ENCODE measurements at regions not wholly inside any gene's neighbourhood (a gene's known extent, or its start where the extent isn't known, plus 50 kb on each side); places are given as distances from the start of the nearest gene placed in this dataset.

DNA sequence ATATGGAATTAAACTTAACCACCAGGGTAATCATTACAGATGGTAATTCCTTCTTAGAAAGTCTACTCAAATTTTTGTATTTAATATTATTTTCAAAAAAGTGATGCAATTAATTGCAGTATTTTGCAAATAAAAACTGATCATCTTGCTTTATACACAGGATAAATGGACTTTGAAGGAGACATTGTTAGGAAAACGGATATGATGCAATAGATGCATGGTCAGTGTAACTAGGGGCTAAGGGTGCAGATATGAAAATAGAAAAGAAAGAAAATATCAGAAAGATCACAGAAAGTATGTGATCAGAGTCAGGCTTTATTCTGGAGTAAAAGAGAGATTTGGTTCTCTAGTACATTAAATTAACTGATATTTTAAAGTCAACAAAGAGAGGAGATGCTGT, 401.7 kb downstream of the TLL1 start:
- DNase-seq = no peak

DNA sequence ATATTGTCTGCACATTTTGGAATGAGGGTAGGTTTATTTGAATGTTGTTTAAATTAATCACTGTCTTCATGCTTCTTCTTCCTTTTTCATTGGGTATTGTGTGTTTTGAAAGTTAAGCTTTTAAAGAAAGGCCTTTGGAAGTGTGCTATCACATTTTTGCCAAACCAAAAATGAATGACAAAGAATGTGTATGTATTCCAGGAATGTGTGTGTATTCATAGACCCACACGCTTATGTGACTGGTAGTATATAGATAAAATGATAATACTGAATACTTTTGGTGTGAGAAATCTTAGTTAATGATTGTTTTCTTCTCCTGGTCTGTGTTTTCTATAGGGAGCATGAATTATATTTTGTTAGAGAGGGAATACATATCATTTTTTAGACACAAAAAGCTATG, 404.4 kb downstream of the TLL1 start:
- no peak for DNase-seq

DNA sequence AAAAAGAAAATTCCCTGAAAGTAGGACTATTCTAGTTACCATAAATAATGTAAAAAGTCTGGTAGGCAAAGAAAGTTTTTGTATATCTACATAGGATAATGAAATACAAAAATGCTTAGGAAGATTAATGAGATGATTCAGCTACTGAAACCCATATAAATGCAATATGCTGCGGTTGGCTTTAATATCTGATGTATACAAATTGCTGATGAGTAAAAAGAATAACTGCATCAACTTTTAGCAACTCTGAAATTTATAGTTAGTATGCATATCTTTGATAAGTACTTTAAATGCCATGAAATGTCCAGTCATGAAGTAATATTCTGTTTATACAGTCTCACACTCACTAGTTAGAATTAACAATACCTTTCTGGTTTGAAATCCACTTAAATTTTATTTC, 404.8 kb downstream of the TLL1 start:
- DNase-seq = no peak

DNA sequence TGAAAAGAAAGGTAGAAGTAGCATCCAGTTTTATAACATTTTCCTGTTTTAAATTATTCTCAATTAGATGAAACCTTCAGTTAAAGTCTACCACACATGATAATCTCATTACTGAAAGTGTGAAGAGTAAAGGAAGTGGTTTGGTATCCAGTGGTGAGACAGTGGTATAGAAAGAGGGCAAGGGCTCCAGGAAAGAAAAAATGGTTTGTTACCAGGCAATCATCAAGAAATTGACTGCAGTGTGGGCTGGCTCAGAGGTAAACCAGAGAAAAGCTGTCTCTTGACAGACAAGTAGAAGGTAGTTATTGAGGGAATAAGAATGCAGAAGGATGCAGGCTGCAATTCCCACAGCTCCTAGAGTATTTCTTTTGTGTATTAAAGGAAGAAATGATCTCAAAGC, 406.2 kb downstream of the TLL1 start:
- no peak for DNase-seq

DNA sequence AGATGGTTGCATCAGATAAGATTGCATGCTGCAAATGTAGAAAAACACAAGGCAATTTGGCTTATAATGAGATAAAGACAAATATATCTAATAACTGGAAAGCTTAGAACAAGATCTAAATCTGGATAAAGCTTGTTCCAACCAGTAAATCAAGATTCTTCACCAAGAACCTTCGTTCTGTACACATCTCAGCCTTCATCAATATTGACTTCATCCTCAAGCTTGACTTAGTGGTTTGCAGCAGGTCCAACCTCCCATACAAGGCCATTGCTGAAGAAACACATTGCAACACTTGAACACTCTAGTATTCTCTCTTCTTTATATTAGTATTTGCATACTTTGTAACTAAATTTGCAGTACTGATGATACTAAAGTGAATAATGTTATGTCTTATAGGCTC, 407.6 kb downstream of the TLL1 start:
- no peak for DNase-seq

DNA sequence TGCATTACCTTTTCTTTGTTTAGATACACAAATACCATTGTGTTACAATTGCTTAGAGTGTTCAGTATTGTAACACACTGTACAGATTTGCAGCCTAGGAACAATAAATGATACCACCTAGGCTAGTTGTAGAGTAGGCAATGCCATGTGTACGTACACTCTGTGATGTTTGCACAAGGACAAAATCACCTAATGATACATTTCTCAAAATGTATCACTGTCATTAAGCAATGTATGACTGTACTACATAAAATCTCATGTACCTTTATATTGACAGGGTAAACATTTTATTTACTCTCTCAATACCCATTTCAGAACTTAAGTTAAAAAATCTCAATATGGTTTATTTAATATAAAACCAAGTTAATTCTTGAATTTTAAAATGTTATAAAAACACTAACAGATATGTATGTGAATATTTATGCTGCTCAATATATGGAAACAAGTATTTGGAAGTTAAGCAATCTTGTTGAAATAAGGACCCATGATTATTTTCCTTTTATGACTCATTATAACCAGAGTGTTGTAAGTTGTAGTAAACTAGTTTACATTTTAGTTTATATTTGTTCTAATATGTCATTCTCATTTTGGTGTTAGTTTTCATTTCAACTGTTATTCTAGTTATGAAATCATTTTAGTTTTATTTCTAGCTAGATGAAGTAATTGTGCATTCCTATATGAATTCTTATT, 409.2 kb downstream of the TLL1 start:
- no peak for DNase-seq

DNA sequence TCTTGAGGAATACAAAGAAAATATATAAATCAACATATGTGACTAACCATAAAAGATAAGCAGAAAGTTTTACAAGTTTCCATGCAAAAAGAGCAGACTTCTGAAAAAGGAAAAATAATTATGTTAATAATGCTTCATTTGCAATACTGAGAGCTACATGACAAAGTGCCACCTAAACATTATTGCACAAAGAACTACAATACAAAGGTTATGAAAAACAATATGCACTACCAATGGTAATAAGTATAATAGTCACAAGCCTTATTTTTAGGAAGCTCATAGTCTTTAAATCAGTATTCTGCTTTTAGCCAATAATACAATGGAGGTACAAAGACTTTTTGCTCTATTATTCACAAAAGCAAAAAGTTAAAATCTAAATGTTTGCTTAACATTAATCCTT, 411.2 kb downstream of the TLL1 start:
- DNase-seq = no peak

DNA sequence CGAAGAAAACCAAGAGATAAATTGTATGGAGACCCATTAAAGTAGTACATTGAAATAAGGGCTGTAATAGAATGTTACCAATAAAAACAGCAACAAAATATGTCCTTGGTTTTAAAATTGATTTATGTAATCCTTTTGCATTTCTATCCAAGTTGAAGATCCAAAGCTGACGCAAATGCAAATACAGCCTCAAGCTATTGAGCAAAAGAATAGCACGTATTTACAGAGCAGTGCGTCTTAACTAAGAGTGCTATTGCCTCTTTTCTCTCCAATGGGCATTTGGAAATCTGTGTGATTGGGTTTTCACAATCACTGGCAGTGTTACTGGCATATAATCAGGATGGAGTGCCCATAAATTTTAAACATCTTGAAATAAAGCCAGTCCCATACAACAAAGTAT, 417.4 kb downstream of the TLL1 start:
- no peak for DNase-seq

DNA sequence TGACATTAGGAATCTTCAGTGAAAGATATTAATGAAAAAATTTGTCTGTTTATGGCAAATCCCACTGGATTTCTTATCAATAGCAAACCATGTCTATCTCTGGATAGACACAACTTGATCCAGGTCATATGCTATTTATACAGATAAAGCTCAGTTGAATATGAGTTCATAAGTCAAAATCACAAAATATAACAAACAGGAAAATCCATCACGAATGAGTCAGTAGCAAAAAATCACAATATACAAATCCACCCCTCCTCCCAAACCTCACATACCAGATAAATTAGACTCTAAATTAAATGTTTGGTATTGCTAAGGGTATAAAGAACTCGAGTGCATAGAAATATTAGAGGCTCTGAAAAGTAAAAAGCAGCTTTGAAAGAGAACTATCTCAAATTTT, 420.5 kb downstream of the TLL1 start:
- no peak for DNase-seq

DNA sequence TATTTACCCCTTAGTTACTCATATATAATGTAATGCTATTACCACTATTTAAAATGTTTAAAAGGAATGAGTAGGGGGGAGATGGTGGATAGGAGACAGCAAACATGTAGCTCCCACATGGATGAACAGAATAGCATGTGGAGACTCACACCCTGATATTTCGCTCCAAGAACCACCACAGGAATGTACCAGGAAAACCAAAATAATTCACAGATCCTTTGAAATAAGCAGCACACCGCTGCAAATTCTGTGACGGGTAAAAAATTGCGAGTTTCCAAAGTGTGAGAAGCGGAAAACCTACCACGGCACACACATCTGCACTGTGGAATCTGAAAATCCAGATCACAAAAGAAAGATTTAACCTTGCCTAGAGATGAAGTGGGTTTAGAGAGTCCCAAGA, 428.2 kb downstream of the TLL1 start:
- DNase-seq = no peak

DNA sequence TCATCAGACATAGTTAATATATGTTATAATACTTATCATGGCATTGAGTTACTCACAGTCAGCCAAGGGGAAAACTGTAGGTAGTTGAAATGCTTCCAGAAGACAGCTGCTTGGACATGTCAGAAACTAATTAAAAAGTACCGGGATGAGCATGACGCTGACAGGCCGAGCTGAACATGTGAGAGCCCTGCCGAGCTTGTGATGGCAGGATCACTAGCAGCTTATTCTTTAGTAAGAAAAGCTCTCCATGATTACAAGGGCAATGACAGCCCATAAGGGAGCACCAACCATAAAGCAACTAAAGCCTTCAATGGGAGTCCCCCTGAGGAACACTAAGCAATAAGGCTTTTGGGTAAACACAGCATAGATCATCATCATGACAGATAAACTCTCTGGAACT, 435.6 kb downstream of the TLL1 start:
- DNase-seq = no peak

DNA sequence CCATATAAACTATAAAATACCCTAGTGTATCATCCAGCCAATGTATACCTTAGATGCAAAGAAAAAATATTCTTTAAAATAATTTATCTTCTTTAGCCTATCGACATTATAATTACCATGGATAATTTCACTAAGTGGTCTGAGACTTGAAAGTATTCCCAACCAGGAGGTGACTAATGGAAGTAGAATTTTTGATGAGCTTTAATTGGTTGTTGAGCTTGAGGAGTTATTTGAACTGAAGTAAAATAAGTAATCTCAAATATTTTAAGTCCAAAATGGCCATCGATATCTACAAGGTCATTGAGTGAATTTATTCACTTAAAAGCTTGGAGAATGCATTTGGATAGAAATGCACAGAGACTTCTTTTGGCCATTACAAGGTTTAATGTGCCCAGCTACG, 436.2 kb downstream of the TLL1 start:
- DNase-seq = no peak

DNA sequence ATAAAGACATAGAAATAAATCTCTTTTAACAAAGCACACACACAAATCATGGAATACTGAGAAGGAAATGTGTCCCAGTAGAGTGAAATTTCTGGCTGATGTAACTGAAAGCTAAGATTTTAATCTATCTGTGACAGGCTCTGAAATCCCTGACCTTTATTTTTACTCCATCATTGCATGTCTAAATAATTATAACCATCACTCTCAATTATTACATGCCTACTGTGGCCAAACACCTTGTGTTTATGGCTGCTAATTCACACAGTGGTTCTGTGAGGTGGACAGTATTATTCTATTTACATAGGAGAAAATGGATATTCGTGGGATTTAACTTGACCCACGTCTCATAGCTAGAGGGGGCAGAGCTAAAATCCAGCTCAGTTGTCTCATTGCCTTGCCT, 438.1 kb downstream of the TLL1 start:
- DNase-seq = no peak

DNA sequence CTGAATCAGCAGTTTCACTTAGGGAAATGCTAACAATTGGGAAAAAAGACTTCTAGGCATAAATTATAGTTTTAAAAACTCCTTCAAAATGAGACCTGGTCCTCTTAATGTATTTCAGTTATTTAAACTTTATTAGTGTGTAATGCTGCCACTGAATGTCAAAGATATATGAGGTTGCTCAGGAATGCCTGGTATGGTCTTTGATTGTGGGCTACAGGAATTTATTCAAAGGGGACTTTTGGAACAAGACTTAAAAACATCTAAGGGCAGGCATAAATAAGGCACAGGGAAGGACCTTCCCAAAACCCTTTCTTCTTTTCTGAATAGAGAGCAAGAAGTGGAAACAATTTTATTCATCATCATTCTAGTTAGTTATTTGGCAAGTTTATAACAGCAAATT, 439.1 kb downstream of the TLL1 start:
- no peak for DNase-seq

DNA sequence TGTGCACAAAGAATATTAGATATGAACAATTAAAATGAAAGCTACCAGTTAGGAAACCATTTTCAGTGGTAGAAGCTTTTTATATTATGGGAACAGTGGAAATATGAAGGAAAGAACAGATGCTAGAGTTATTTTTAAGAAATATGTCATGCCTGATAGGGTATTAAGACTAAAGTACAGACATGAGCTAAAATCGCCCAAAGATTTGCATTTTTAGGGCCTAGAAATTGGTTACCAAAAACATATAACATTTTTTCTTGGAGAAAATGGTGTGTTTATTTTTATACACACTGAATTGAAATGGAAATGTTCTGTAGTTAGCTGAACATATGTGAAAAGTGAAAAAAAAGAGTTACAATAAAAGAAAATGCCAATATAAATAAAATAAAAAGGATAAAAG, 441.9 kb downstream of the TLL1 start:
- no peak for DNase-seq

DNA sequence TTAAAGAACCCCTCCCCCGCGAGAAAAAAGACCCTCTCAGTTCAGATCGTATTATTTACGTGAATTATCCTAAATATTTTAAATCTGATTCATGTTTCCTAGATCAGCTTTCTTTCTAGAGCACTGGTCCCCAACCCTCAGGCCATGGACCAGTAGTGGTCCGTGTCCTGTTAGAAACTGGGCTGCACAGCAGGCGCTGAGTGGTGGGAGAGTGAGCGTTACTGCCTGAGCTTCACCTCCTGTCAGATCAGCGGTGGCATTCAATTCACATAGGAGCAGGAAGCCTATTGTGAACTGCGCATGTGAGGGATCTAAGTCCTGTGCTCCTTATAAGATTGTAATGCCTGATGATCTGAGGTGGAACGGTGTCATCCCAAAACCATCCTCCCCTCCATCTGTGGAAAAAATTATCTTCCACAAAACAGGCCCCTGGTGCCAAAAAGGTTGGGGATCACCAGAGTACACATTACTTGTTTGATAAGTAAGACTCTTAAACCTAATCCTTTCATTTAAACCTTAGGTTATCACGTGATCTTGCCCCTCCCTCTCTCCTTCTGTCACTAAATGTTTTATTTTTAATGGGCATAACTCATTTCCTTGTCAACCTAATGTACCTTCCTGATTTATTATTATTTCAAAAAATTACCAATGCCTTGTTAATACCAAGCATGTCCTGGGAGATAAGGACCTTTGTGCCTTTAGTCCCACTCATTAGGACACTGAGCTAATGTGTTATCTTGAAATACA, 442.9 kb downstream of the TLL1 start:
- no peak for DNase-seq

DNA sequence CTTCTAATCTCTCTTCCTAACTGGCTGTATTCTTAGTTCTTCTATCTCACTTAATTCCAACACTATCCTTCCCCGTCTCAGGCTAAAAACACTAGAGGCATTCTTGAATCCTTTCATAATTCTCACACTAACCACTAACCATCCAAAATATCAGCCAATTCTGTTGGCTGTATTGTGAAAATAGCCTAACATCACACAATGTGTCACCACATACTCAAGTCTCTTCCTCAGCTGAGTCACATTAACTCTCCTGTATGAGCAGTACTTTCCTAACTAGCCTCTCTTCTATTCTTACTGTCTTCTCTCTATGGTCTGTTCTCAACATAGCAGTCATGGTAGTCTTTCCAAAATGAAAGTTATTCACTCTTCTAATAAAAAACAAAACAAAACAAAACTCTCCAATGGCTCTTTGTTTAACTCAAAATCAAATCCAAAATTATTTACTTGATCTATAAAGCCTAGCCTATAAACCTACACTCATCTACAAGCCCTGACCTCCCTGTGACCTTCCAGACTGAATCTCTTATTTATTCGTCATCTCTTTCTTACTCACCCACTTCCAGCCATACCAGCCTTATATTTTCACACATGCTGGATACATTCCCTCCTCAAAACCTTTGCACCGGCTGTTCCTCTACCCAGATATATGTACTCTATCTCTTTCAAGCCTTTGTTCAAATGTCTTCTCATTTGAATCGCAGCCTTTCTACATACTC, 445.9 kb downstream of the TLL1 start:
- DNase-seq = no peak

DNA sequence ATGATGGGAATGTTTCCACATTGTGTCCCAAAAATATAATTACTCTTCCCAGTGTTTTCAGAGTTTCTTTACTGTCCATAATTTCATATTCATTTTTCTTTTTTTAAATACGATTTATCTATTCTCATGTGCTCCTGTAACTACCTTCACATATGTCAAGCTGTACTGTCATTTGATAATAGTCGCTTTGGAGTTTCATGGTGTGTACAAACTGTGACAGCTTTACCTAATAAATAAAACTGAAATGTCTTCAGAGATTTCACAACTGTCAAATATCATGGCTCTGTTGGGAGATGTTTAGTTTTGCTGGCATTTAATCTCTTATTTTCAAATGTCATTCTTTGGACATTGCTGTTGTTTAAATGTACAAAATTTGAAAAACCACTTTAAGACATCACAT, 450.2 kb downstream of the TLL1 start:
- DNase-seq = no peak

DNA sequence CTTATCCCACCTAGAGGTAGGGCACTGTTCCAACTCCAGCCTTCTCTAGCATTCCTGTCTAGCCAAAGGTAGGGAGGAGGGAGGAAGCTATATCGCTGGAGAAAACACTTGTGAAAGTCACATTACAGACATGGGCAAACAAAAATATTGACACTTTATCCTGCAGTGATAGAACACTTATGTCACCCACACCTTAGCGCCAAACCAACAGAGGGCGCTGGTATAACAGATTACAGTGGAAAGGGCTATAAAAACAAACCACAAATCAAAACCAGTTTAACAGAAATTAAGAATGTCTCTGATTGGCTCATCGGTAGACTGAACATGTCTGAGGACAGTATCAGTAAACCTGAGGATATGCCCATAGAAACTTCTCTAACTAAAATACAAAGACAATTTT, 451.3 kb downstream of the TLL1 start:
- no peak for DNase-seq

DNA sequence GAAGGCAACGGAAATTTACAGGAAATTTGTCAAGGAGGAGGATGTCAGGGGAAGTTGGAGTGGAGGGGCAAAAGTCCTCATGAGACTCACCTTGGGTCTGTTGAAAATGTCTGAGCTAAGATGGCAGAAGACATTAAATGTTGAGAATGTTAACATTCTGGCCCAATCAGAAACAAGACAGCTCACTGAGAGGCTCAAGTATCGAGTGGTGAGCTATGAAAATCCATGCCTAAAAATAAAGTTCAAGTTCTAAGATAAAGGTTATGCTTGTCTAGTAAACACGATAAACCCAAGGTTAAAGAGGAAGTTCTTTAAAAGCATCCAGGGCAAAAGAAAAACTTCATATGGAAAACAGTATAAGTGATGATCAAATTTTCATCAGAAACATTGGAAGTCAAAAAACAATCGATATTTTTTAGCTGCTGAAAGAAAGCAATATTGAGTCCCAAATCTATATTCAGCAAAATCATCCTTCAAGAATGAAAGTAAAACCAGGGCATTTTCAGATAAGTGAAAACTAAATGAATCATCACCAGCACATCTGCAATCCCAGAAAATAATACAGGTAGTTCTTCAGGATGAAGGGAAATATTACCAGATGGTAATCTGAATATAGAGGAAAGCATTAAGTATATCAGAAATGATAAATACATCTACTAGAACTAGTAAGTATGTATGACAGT, 462.4 kb downstream of the TLL1 start:
- DNase-seq = no peak

DNA sequence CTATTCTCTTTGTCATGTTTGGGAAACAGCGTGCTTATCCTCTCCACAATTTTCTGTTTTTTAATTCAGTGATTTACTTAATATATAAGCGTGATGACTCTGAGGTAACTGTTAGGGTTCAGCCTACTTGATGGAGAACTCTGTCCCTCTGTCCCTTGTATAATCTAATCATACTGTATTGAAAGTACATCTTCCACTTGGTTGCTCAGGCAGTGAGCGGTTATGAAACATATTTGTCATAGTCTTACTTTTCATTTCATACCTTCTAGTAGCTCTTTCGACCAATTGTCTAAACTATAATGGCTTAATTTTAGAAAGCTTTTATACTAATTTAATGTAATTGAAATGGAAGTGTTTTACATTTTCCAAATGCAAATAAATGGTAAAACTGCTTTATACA, 469.0 kb downstream of the TLL1 start:
- no peak for DNase-seq

DNA sequence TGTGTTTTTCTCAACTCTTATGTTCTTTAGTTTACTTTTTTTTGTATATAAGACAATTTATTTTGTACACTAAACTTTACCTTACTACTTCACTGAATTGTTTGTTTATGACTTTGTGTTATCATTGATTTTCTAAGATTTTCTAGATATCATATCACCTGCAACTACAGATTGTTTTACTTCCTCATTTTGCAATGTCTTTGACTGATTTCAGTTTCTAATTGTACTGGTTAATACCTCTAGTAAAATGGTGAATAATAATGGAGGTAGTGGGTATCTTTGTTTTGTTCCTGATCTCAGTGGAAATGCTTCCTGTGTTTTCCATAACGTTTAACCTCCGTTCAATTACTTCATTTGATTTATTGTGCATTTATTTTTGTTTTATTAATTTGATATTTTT, 490.2 kb downstream of the TLL1 start:
- DNase-seq = no peak

DNA sequence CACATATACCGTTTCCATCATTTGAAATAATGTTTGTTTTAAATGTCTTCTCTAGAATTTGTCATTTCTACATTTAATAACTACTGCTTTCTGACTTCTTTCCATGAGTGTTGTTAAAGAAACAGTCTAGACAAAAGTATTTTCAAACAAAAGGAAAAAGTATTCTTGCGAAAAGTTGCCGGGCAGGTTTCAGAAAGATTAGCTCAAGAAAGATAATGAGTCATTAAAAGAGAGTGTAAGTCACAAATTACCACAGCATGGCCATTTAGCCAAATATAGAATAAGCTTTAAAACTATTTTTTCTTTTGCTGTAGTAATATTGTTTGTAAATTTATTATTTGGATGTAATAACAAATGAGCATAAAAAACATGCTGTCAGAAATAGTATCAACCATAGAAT, 493.0 kb downstream of the TLL1 start:
- DNase-seq = no peak

DNA sequence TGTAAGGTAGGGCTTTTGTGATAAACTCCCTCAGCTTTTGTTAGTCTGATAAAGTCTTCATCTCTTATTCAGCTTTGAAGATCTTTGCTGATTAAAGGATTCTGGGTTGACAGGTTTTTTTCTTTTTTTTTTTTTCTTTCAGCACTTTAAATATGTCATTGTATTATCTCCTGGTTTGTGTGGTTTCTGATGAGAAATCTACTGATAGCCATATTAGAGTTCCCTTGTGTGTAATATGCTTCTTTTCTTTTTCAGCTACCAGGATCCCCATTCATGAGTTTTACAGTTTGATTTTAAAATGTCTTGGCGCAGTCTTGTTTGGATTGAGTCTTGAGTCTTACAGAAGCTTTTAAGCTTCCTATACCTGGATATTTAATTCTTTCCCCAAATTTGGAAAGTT, 504.5 kb downstream of the TLL1 start:
- no peak for DNase-seq

Measured in cerebellar nuclear complex (tissue), 1 donor.